ENCODE measurements at regions not wholly inside any gene's neighbourhood (a gene's known extent, or its start where the extent isn't known, plus 50 kb on each side); places are given as distances from the start of the nearest gene placed in this dataset.

DNA sequence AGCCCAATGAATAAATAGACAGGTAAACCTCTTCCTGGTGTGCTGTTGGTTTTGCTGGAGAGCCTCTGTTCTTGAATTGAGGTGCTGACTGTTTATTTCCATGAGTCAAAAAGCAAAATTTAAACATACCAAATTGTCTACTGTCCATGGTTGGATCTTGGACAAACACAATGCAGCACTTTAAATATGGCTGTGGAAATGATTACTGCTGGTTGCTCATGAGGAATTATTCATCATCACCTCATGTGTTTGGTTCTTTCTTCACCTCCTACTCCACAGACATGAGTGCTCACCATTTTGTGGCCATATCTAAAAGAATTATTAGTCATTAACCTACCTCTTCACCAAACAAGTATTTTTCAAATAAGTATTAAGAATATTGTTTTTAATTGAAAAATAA lies 85.3 kb upstream of the GALNT5 start:
- Histone ChIP-seq H3K4me3 (ENCODE audit: low read depth, low read length) (no peak overlapping the region), H3K36me3 (replicated peaks) (no peaks in the 10 kb centered on the region), H3K27ac (peak overlapping the region; percentile 97), H3K27me3 (replicated peaks) (no peaks in the 10 kb centered on the region)
- in situ Hi-C loops (cut with HindIII; ENCODE audit: low pct_ligation_motif_present, low sequenced_read_pairs): no loop called here
- TF ChIP-seq CTCF (IDR thresholded peaks at IDR 0.05; ENCODE audit: low read depth, low read length, missing control alignments): no peak
- DNase-seq: no peak

DNA sequence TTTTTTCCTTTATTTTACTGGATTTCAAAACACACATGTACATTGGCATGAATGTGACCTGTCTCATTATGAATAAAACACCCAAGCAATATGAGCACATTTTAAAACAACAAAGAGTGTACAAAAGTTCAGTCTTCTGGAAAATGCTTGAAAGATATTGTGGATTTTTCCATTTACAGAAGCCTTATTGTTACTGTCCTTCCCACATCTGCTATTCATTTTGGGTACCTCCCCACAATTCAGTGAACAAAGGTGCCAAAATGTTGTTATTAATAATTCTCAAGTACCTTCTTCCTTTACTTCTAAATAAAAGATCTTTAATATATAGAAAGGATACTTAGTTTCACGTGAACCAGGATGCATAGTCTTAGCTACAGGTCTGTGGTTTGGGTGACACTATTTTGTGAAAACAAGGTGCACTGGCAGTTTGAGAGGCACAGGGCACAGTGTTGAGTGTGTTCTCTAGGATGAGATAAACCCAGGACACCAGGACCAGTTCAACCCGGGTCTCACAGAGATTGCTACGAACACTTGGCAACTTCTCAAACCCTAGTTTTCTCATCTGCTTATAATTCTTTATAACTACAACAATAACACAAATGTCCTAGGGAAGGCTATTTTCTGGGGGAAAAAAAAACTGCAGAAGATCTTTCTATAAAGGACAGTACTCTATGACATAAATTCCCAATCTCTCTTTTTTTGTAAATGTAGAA lies 84.5 kb upstream of the GALNT5 start:
- Histone ChIP-seq H3K27ac (peak overlapping the region; percentile 97), H3K36me3 (replicated peaks) (no peaks in the 10 kb centered on the region), H3K4me3 (ENCODE audit: low read depth, low read length) (no peak overlapping the region), H3K27me3 (replicated peaks) (no peaks in the 10 kb centered on the region)
- in situ Hi-C loops (cut with HindIII; ENCODE audit: low pct_ligation_motif_present, low sequenced_read_pairs): no loop called here
- DNase-seq: peak; percentile 58
- no peak for TF ChIP-seq CTCF (IDR thresholded peaks at IDR 0.05; ENCODE audit: low read depth, low read length, missing control alignments)

- Histone ChIP-seq H3K4me3 (ENCODE audit: low read depth, low read length) (no peak overlapping the region), H3K27me3 (replicated peaks) (no peaks in the 10 kb centered on the region), H3K36me3 (replicated peaks) (no peaks in the 10 kb centered on the region), H3K27ac (peak overlapping the region; percentile 97)
- peak; percentile 98 for DNase-seq
- no peak for TF ChIP-seq CTCF (IDR thresholded peaks at IDR 0.05; ENCODE audit: low read depth, low read length, missing control alignments)
- in situ Hi-C loops (cut with HindIII; ENCODE audit: low pct_ligation_motif_present, low sequenced_read_pairs): no loop called here
Observed at GRCh38 chr2:157173740-157174184, 83.7 kb upstream of the GALNT5 start.

DNA sequence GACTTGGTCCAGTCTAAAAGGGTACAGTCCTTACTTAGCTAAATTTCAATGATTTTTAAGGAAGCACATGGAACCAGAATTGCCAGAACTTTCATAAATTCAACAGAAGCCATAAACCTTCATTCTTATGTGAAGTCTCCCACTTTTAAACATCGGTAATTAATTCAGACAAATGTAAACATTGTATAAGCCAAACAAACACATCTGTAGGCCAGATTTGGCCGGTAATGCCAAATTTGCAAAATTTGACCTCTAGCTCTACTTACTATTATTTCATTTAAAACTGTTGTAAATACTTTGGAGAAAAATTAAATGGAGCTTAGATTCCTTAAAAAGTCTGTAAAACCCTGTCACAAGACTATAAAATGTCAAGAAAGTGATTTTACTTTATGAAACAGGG lies 83.2 kb upstream of the GALNT5 start:
- TF ChIP-seq CTCF (IDR thresholded peaks at IDR 0.05; ENCODE audit: low read depth, low read length, missing control alignments): no peak
- no peaks in the 10 kb centered on the region for H3K27me3 ChIP-seq (replicated peaks)
- in situ Hi-C loops (cut with HindIII; ENCODE audit: low pct_ligation_motif_present, low sequenced_read_pairs): no loop called here
- no peak overlapping the region for H3K4me3 ChIP-seq (ENCODE audit: low read depth, low read length)
- DNase-seq: no peak
- H3K27ac ChIP-seq: peak overlapping the region; percentile 97
- H3K36me3 ChIP-seq (replicated peaks): no peaks in the 10 kb centered on the region

DNA sequence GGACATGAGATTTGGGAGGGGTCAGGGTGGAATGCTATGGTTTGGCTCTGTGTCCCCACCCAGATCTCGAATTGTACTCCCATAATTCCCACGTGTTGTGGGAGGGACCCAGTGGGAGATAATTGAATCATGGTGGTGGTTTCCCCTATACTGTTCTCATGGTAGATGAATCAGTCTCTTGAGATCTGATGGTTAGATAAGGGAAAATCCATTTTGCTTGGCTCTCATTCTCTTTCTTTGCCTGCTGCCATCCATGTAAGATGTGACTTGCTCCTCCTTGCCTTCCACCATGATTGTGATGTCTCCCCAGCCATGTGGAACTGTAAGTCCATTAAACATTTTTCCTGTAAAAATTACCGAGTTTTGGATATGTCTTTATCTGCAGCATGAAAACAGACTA lies 80.9 kb upstream of the GALNT5 start:
- Histone ChIP-seq H3K36me3 (replicated peaks) (no peaks in the 10 kb centered on the region), H3K27me3 (replicated peaks) (no peaks in the 10 kb centered on the region), H3K27ac (no peak overlapping the region), H3K4me3 (ENCODE audit: low read depth, low read length) (no peak overlapping the region)
- no peak for DNase-seq
- TF ChIP-seq CTCF (IDR thresholded peaks at IDR 0.05; ENCODE audit: low read depth, low read length, missing control alignments): no peak
- in situ Hi-C loops (cut with HindIII; ENCODE audit: low pct_ligation_motif_present, low sequenced_read_pairs): loop anchor here (25.0 kb wide), 1 partner anchor 839 kb away; the partner anchor contains the start of gene NR4A2

- in situ Hi-C loops (cut with HindIII; ENCODE audit: low pct_ligation_motif_present, low sequenced_read_pairs): loop anchor here (25.0 kb wide), 1 partner anchor 842 kb away; the partner anchor contains the start of gene NR4A2
- no peak for DNase-seq
Observed at GRCh38 chr2:157178874-157179273, 78.6 kb upstream of the GALNT5 start.

More at GRCh38 chr2:157178874-157179273, 78.6 kb upstream of the GALNT5 start:
- Histone ChIP-seq H3K4me3 (ENCODE audit: low read depth, low read length) (no peak overlapping the region), H3K27ac (no peak overlapping the region), H3K36me3 (replicated peaks) (no peaks in the 10 kb centered on the region), H3K27me3 (replicated peaks) (no peaks in the 10 kb centered on the region)
- TF ChIP-seq CTCF (IDR thresholded peaks at IDR 0.05; ENCODE audit: low read depth, low read length, missing control alignments): peak; percentile 24

Measured in brain microvascular endothelial cell (primary cell).